GM18951 (cell line): ENCODE measurements at regions not wholly inside any gene's neighbourhood (a gene's known extent, or its start where the extent isn't known, plus 50 kb on each side); places are given as distances from the start of the nearest gene placed in this dataset.
"Not testable (repeated sequence)": the region's sequence is repeated elsewhere in the genome, so short reads cannot be mapped to it uniquely, and the experiment has no call there.

Experiments used
- POLR2A ChIP-seq: IDR thresholded peaks from 4 replicates; pipeline ENCODE4 v1.6.1; 2011; ENCODE audit warnings: mild to moderate bottlenecking; ENCODE audit not compliant: insufficient read length, insufficient read depth; ENCODE audit errors: extremely low read depth
- in situ Hi-C: fragments of 300-500 bp; cut with MboI; formaldehyde crosslinking; loops from one replicate; pipeline ENCODE4 v1.12.0; 2022; ENCODE audit warnings: low sequenced_read_pairs, mixed read lengths, inconsistent platforms; ENCODE audit not compliant: unreplicated experiment

DNA sequence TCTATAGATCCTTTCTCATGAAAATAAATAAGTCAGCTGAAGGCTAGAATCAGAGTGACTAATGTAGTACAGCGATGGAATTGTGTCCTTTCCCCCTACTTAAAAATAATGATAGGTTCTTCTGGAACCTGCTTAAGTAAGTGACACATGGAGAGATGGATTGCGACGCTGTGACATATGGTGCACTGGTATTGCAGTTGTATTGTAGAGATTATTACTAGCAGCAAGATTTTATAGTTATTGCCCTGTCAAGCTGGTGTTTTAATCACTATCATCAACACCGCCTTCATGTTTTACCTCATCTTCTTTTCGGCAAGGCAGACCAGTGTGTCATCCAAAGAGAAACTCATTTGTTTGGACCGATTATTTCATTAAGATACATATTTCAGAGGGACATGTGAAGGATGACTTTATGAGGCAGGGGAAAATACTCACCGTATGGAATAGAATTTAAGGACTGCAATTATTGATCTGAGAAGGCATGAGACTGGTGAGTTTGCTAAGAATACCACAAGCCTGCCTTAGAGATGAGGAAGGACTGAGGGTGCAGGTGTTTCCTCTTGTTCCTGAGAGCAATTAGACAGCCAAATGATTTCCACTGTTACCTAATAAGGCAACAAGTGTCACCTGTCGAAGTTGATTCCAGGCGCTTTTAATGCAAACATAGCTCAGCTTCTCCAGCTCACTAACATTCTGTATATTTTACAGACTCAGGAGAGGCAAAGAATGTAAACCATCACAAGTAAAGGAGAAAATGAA lies 1855.5 kb downstream of the MAT2B start:
- TF ChIP-seq POLR2A, result no peak
- in situ Hi-C loops, result no loop called here

DNA sequence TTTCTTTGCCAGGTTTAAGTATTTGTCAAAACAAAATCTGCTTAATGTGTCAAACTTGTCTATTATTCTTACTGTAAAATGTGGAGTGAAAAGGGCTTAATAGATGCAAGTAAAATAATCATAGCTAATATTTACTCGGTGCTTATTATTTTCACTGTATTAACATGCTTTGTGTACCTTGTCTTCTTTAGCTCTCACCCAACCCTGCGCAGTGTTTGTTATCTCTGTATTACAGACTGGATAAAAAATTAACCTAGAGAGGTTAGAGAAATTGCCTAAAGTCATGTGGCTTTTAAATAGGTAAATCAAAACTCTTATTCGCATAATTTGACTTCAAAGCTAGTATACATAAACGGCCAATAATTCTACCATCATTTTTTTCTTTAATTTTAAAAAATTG lies 1864.8 kb downstream of the MAT2B start:
- no peak for TF ChIP-seq POLR2A
- in situ Hi-C loops, result no loop called here

DNA sequence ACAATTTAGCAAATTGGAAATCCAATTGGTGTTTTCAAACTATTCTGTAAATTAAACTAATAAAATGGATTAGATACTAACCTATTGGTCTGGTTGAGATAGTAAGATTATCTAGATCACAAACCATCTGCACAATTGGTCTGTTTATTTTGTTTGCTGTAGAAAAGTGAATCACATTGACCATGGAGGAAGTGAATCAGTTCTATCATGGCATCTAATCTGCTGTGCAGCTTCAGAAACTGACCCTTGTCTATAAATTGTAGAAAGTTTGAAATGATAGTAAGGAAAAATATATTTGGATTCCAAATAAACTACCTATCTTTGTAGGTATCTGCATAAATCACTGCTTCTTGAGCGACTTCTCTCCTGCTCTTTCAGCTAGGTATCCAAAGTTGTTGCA lies 1865.4 kb downstream of the MAT2B start:
- no peak for TF ChIP-seq POLR2A
- in situ Hi-C loops, result no loop called here

DNA sequence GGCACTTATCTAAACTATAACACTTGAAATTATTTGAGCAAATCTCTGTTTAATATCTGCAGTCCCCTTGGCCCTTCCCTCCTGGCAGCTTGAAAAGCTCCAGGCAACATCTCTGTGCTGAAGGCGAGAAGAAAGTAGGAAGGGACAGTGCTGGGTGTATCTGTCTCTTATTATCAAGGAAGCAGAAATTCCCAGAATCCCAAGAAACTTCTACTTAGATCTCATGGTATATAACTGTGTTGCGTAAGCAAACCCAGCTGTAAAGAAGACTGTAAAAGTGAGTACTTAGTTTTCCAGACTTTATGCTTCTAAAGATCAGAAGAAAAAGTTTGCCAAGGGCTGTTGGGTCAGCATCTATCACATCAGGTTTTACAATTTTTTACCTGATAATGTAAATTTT lies 1869.8 kb downstream of the MAT2B start:
- in situ Hi-C loops, result no loop called here
- no peak for TF ChIP-seq POLR2A

DNA sequence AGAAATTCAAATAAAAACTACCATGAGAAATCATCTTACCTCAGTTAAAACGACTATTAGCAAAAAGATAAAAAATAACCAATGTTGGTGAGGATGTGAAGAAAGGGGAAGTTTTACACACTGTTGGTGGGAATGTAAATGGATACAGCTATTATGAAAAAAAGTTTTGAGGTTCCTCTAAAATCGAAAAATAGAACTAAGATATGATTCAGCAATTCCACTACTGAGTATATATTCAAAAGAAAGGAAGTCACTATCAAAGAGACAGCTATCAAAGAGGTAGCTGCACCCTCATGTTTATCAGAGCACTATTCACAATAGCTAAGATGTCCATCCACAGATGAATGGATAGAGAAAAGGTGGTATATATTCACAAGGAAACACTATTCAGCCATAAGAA lies 1888.4 kb downstream of the MAT2B start:
- in situ Hi-C loops, result no loop called here
- TF ChIP-seq POLR2A, result no peak

DNA sequence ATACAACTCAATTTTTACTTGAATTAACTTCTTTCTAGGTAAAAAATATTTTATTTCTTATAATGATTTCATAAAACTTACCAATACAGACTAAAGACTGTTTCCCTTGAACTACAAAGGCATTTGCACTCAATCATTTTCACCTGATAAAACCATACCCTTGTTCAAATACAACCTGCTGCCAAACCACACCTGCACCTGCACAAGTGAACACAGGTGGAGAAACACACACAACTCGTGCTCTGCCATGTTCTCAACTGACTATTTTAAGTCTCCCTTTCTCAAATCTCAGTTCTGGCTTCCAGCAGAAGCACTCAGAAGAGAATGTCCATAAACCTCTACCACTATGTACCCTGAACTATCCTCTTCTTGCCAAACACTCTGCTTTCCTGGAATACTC lies 1892.1 kb downstream of the MAT2B start:
- TF ChIP-seq POLR2A, result no peak
- in situ Hi-C loops, result no loop called here

DNA sequence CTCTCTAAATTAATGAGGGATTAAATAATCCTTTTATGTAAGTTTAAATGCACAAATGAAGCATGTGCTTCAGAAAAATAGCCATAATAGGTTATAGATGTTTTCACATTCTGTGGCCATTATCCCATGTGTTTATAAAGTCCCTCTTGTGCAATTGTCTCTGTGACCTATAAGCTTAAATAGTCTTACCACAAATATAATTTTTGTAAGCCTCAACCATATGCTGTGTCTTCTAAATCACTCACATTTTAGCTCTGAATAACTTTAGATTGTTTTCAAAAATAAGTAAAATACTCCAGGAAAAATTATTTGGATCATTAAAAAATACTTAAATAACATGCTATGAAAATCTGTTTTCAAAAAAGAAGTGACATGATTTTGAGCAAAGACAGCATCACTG lies 1894.7 kb downstream of the MAT2B start:
- no peak for TF ChIP-seq POLR2A
- in situ Hi-C loops, result no loop called here

DNA sequence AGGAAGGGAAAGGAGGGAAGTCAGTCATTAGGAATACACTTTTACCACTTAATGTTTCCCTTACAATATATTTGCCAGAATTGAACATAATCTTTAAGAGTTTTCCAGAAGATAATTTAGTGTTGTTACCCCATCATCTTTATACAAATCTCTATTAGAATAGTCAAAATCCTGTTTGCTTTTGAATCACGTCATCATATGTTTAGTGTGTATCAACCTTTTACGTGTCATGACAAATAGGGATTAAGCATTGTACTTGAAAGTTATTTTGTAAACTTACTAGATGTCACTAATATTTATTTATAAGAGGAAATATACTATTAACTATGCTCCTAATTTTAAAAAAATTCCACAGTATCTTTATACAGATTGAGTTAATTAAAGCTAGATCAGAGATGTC lies 1899.5 kb downstream of the MAT2B start:
- in situ Hi-C loops, result no loop called here
- no peak for TF ChIP-seq POLR2A

DNA sequence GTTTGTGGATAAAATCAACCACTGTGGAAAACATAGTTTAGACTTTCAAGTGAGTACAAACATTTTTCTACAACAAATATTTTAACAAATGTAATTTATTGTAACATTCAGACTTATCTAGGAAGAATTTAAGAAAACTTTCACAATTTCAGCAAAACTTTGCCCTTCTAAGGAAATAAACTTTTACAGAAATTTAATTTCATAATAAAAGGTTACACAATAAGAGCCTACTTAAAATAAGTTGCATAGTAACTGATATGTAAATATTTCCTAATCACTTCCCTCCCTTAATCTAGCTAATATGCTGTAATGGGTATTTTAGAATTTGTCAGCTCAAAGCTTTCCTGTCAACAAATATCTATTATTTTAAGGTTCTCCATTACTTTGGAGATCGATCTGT lies 1899.9 kb downstream of the MAT2B start:
- TF ChIP-seq POLR2A, result no peak
- in situ Hi-C loops, result no loop called here

DNA sequence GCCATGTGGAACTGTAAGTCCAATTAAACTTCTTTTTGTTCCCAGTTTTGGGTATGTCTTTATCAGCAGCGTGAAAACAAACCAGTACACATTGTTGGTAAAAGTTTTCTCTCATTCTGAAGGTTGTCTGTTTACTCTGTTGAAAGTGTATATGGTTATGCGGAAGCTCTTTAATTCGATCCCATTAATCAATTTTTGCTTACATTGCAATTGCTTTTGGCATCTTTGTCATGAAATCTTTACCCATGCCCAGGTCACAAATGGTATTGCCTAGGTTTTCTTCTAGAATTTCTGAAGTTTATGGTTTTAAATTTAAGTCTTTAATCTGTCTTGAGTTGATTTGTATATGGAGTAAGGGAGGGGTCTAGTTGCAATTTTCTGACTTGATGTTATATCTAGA lies 1901.9 kb downstream of the MAT2B start:
- TF ChIP-seq POLR2A, result no peak
- in situ Hi-C loops, result no loop called here

DNA sequence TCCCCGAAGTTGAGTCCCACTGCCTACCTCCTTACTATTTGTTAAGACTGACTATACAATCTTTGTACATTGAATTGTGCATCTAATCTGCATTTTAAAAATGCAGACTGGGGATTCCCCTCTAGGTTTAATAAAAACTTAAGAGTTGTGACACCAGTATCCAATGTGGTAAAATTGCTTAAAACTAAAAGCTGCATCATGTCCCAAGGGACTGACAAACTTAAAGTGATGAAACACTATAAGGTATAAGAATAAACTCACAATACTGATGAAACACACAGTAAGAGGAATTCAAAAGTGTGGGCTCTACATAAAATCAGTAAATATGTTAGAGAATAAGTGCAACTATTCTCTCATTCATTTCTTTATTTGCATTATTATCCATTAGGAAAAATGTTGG lies 1905.1 kb downstream of the MAT2B start:
- in situ Hi-C loops, result no loop called here
- TF ChIP-seq POLR2A, result no peak

DNA sequence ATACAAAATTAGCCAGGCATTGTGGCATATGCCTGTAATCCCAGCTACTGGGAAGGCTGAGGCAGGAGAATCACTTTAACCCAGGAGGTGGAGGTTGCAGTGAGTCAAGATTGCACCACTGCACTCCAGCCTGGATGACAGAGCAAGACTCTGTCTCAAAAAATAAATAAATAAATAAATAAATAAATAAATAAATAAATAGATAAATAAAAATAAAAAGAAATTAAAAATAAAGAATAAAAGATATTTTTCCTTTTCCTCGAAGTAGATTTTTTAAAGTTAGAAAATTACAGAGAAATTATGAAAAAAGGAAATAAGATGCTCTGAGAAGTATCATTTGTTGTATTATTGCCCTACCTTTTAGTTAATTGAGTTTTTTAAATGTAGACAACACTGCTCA lies 1906.1 kb downstream of the MAT2B start:
- in situ Hi-C loops, result not testable (repeated sequence)

DNA sequence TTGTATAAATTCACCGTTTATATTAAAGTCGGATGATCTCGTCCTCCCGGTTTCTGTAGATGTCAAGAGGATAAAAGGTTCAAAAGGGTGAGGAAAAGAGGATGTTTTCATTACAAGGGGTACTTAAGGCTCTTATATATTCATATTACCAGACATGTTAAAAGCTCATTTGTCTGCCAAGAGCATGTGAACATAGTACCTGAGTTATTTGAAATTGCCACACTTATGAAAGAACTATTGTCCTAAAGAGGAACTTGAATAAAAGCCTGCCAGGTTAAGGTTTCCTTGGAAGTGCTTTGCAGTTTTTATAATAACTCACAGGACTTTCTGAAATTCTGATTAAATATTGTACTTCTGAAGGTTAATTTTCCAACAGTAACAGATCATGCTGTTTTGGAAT lies 1915.1 kb downstream of the MAT2B start:
- no peak for TF ChIP-seq POLR2A
- in situ Hi-C loops, result no loop called here

DNA sequence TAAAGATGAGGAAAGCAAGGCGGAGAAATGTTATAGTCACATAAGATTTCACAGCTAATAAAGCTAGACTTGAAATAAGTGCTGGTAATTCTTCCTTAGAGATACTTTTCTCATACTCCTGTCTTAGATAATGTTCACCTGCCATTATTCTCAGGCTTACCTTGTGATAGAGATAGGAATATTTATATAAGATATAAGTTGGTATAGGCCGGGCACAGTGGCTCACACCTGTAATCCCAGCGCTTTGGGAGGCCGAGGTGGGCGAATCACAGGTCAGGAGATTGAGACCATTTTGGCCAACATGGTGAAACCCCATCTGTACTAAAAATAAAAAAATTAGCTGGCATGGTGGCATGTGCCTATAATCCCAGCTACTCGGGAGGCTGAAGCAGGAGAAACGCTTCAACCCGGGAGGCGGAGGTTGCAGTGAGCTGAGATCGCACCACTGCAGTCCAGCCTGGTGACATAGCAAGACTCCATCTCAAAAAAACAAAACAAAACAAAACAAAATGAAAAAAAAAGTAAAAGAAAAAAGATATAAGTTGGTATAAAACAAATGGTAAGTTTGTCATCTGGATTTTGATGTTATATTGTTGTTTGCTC lies 1918.4 kb downstream of the MAT2B start:
- in situ Hi-C loops, result no loop called here
- TF ChIP-seq POLR2A, result no peak

DNA sequence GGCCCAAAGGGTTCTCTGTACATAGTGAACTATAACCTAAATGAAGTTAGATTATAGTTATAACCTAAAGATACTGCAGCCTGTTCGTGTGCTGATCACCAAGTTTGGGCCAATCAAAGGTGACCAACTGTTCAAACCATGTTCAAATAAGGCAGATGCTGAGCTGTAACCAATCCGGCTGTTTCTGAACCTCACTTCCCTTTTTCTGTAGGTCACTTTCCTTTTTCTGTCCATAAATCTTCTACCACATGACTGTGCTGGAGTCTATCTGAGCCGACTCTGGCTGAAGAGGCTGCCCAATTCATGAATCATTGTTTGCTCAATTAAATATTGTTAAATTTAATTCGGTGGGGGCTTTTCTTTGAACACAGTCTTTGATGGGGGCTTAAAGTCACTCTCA lies 1920.2 kb downstream of the MAT2B start:
- in situ Hi-C loops, result no loop called here
- TF ChIP-seq POLR2A, result no peak

DNA sequence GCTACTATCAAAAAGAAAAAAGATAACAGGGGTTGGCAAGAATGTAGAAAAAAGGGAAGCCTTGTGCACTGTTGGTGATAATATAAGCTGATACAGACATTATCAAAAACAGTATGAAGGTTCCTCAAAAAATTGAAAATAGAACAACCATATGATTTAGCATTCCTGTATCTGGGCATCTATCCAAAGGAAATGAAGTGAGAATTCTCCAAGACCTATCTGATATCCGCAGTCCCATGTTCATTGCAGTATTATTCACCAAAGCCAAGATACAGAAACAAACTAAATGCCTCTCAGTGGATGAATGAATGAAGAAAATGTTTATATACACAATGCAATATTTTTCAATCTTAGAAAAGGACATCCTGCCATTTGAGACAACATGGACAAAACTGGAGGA lies 1943.3 kb downstream of the MAT2B start:
- in situ Hi-C loops, result no loop called here
- no peak for TF ChIP-seq POLR2A
